Progenitor cell of endocrine pancreas (in vitro differentiated cells): ENCODE measurements at regions not wholly inside any gene's neighbourhood (a gene's known extent, or its start where the extent isn't known, plus 50 kb on each side); places are given as distances from the start of the nearest gene placed in this dataset.

Source experiments
- DNase-seq: peaks from one replicate; pipeline ENCODE4 v3.0.0; 2021; ENCODE audit warnings: low spot score; ENCODE audit not compliant: unreplicated experiment
- H3K27ac Mint-ChIP-seq: 2 replicates; pipeline ENCODE4 v1.8.0; 2021; ENCODE audit warnings: mild to moderate bottlenecking, moderate library complexity, mixed read lengths
- H3K27me3 Mint-ChIP-seq: 2 replicates; pipeline ENCODE4 v1.8.0; 2021; ENCODE audit warnings: mixed read lengths
- H3K36me3 Mint-ChIP-seq: 2 replicates; pipeline ENCODE4 v1.8.0; 2022; ENCODE audit warnings: mixed read lengths; ENCODE audit not compliant: insufficient read depth
- H3K4me1 Mint-ChIP-seq: 2 replicates; pipeline ENCODE4 v1.8.0; 2021; ENCODE audit warnings: low read depth, mixed read lengths
- H3K4me3 Mint-ChIP-seq: 2 replicates; pipeline ENCODE4 v1.8.0; 2021; ENCODE audit warnings: low read depth, mild to moderate bottlenecking, moderate library complexity, mixed read lengths
- H3K9me3 Mint-ChIP-seq: 2 replicates; pipeline ENCODE4 v1.8.0; 2021; ENCODE audit warnings: low read depth, mixed read lengths
- CTCF ChIP-seq: fragments of 200-600 bp; sonication (generic); IDR thresholded peaks from one replicate; pipeline ENCODE4 v1.5.0; 2021; ENCODE audit warnings: antibody characterized with exemption, mild to moderate bottlenecking; ENCODE audit not compliant: unreplicated experiment

- DNase-seq, result no peak
- no peak overlapping the region for H3K4me3 Mint-ChIP-seq
- no peaks in the 10 kb centered on the region for H3K9me3 Mint-ChIP-seq
- TF ChIP-seq CTCF, result no peak
- H3K27ac Mint-ChIP-seq, result no peak overlapping the region
- peaks cover 3% of the 10 kb centered on the region for H3K27me3 Mint-ChIP-seq
- H3K36me3 Mint-ChIP-seq, result no peaks in the 10 kb centered on the region
- H3K4me1 Mint-ChIP-seq, result no peaks in the 10 kb centered on the region
These were observed 671.1 kb downstream of the RNF144A start for GRCh38 chr2:7588295-7588694.

DNA sequence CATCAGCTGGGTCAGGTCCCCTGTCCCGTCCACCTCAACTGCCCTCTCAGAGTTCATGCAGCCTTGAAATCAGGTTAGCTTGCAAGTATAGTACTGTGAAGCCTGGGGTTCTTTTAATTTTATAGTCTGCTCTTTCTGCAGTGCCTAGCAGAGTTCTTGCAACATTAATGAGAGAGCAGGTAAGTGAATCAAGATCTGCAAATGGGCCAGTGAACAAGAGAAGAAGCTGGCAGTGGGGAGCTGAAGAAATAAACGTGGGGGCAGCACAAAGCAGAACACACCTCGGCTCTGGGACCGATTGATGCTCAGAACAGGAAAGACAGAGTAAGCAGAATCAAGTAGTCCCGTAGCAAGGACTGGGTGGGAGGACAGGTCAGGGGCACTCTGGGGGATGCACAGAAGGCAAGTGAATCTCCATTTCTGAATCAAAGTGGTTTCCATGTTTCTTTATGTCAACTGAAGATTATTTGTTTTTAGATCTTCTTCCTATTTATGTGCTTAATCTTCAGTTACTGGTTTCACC is 675.5 kb downstream of the RNF144A start:
- H3K4me1 Mint-ChIP-seq, result no peaks in the 10 kb centered on the region
- no peaks in the 10 kb centered on the region for H3K36me3 Mint-ChIP-seq
- no peak for DNase-seq
- no peak overlapping the region for H3K27ac Mint-ChIP-seq
- H3K27me3 Mint-ChIP-seq, result no peaks in the 10 kb centered on the region
- TF ChIP-seq CTCF, result no peak
- no peak overlapping the region for H3K4me3 Mint-ChIP-seq
- H3K9me3 Mint-ChIP-seq, result no peaks in the 10 kb centered on the region

- no peaks in the 10 kb centered on the region for H3K4me1 Mint-ChIP-seq
- H3K36me3 Mint-ChIP-seq, result no peaks in the 10 kb centered on the region
- no peak for DNase-seq
- H3K27ac Mint-ChIP-seq, result no peak overlapping the region
- no peaks in the 10 kb centered on the region for H3K27me3 Mint-ChIP-seq
- H3K9me3 Mint-ChIP-seq, result no peaks in the 10 kb centered on the region
- TF ChIP-seq CTCF, result no peak
- H3K4me3 Mint-ChIP-seq, result no peak overlapping the region
These were observed 676.1 kb downstream of the RNF144A start for GRCh38 chr2:7593360-7593759.

DNA sequence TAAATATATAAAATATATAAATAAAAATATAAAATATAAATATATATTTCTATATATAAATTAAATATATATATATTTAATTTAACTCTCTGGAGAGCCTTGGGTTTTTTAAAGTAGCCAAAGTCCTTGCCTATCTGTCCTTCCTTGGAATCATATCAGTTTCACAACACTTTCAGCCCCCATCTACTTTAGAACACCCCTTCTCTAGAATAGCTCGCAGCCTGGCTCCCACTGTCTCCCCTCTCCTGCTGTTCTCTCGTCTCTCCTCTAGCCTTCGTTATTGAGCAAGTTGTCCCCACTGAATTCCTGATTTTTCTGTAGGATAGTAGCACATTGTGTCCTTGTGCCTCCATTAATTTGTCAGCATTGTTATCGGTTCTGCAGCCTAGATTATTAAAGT is 677.0 kb downstream of the RNF144A start:
- Mint-ChIP-seq H3K4me1 (no peaks in the 10 kb centered on the region), H3K27ac (no peak overlapping the region), H3K27me3 (no peaks in the 10 kb centered on the region), H3K9me3 (no peaks in the 10 kb centered on the region), H3K36me3 (no peaks in the 10 kb centered on the region), H3K4me3 (no peak overlapping the region)
- no peak for TF ChIP-seq CTCF
- DNase-seq, result no peak

DNA sequence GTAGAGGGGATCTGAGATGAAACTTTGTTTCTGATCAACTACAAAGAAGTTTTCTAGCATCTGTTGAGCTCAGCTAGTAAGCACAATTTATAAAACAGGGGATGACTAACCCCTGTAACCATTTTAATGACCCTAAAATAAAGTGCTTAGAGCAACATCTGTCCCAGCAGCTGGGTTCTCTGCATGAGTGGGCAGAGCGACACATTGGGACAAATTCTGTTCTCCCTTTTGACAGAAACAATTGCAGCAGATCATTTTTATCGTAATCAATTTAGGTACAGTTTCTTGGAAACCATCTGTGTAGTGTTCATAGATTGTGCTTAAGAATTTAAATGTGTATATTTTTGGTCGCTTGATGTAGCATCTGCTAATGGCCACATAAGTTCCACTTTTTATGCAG is 678.0 kb downstream of the RNF144A start:
- H3K9me3 Mint-ChIP-seq, result no peaks in the 10 kb centered on the region
- H3K36me3 Mint-ChIP-seq, result no peaks in the 10 kb centered on the region
- H3K4me3 Mint-ChIP-seq, result no peak overlapping the region
- no peaks in the 10 kb centered on the region for H3K4me1 Mint-ChIP-seq
- H3K27me3 Mint-ChIP-seq, result no peaks in the 10 kb centered on the region
- TF ChIP-seq CTCF, result no peak
- H3K27ac Mint-ChIP-seq, result no peak overlapping the region
- no peak for DNase-seq
